ENCODE measurements at regions not wholly inside any gene's neighbourhood (a gene's known extent, or its start where the extent isn't known, plus 50 kb on each side); places are given as distances from the start of the nearest gene placed in this dataset.

GRCh38 chr9:29657821-29658220 lies 2084.5 kb upstream of the C9orf72 start:
- DNase-seq (ENCODE audit: low spot score), result no peak
- intact Hi-C loops (cut with DNase I), result no loop called here

- intact Hi-C loops (cut with DNase I), result no loop called here
Observed at GRCh38 chr9:29659014-29659413, 2085.7 kb upstream of the C9orf72 start.

GRCh38 chr9:29659736-29660135 lies 2086.5 kb upstream of the C9orf72 start:
- no peak for DNase-seq (ENCODE audit: low spot score)

More at GRCh38 chr9:29659014-29659413, 2085.7 kb upstream of the C9orf72 start:
- DNase-seq (ENCODE audit: low spot score), result no peak

GRCh38 chr9:29668732-29669131 lies 2095.5 kb upstream of the C9orf72 start:
- DNase-seq (ENCODE audit: low spot score), result no peak
- intact Hi-C loops (cut with DNase I), result loop anchor here in 1 of 2 donors (5.0 kb wide), 1 partner anchor 486 kb away; no protein-coding TSS in a partner anchor

More at GRCh38 chr9:29659736-29660135, 2086.5 kb upstream of the C9orf72 start:
- intact Hi-C loops (cut with DNase I), result no loop called here

GRCh38 chr9:29669613-29670012 lies 2096.3 kb upstream of the C9orf72 start:
- no peak for DNase-seq (ENCODE audit: low spot score)
- intact Hi-C loops (cut with DNase I), result loop anchor here in 1 of 2 donors (5.0 kb wide), 1 partner anchor 487 kb away; no protein-coding TSS in a partner anchor

- intact Hi-C loops (cut with DNase I), result no loop called here
- DNase-seq (ENCODE audit: low spot score), result no peak
Observed at GRCh38 chr9:29685531-29685930, 2112.2 kb upstream of the C9orf72 start.

GRCh38 chr9:29691145-29691544 lies 2117.9 kb upstream of the C9orf72 start:
- DNase-seq (ENCODE audit: low spot score), result no peak
- intact Hi-C loops (cut with DNase I), result no loop called here

- intact Hi-C loops (cut with DNase I), result no loop called here
- no peak for DNase-seq (ENCODE audit: low spot score)
Observed at GRCh38 chr9:29691758-29692407, 2118.6 kb upstream of the C9orf72 start.

- no peak for DNase-seq (ENCODE audit: low spot score)
- intact Hi-C loops (cut with DNase I), result no loop called here
Observed at GRCh38 chr9:29697011-29697410, 2123.7 kb upstream of the C9orf72 start.

GRCh38 chr9:29701559-29701958 lies 2128.3 kb upstream of the C9orf72 start:
- no peak for DNase-seq (ENCODE audit: low spot score)
- intact Hi-C loops (cut with DNase I), result no loop called here

GRCh38 chr9:29701971-29702370 lies 2128.7 kb upstream of the C9orf72 start:
- DNase-seq (ENCODE audit: low spot score), result no peak
- intact Hi-C loops (cut with DNase I), result no loop called here

GRCh38 chr9:29714860-29715259 lies 2141.6 kb upstream of the C9orf72 start:
- intact Hi-C loops (cut with DNase I), result loop anchor here in 1 of 2 donors (10.0 kb wide), 1 partner anchor 1890 kb away; no protein-coding TSS in a partner anchor
- no peak for DNase-seq (ENCODE audit: low spot score)

- DNase-seq (ENCODE audit: low spot score), result no peak
- intact Hi-C loops (cut with DNase I), result loop anchor here in 1 of 2 donors (10.0 kb wide), 1 partner anchor 1893 kb away; no protein-coding TSS in a partner anchor
Observed at GRCh38 chr9:29717631-29718030, 2144.3 kb upstream of the C9orf72 start.

- DNase-seq (ENCODE audit: low spot score), result no peak
- intact Hi-C loops (cut with DNase I), result loop anchor here in 1 of 2 donors (1.0 kb wide), 1 partner anchor 49 kb away; no protein-coding TSS in a partner anchor
Observed at GRCh38 chr9:29730163-29730562, 2156.9 kb upstream of the C9orf72 start.

- intact Hi-C loops (cut with DNase I), result no loop called here
- DNase-seq (ENCODE audit: low spot score), result no peak
Observed at GRCh38 chr9:29740518-29740917, 2167.2 kb upstream of the C9orf72 start.

GRCh38 chr9:29741169-29741568 lies 2167.9 kb upstream of the C9orf72 start:
- no peak for DNase-seq (ENCODE audit: low spot score)
- intact Hi-C loops (cut with DNase I), result no loop called here

GRCh38 chr9:29750062-29750461 lies 2176.8 kb upstream of the C9orf72 start:
- intact Hi-C loops (cut with DNase I), result no loop called here
- DNase-seq (ENCODE audit: low spot score), result no peak

GRCh38 chr9:29751226-29751625 lies 2177.9 kb upstream of the C9orf72 start:
- intact Hi-C loops (cut with DNase I), result no loop called here
- DNase-seq (ENCODE audit: low spot score), result no peak

GRCh38 chr9:29753638-29754037 lies 2180.4 kb upstream of the C9orf72 start:
- intact Hi-C loops (cut with DNase I), result no loop called here
- DNase-seq (ENCODE audit: low spot score), result no peak

- no peak for DNase-seq (ENCODE audit: low spot score)
- intact Hi-C loops (cut with DNase I), result no loop called here
Observed at GRCh38 chr9:29769019-29769418, 2195.7 kb upstream of the C9orf72 start.

GRCh38 chr9:29773676-29774075 lies 2200.4 kb upstream of the C9orf72 start:
- intact Hi-C loops (cut with DNase I), result loop anchor here in 1 of 2 donors (10.0 kb wide), 1 partner anchor 701 kb away; no protein-coding TSS in a partner anchor
- DNase-seq (ENCODE audit: low spot score), result no peak

All from posterior vena cava (tissue), 2 donors.